ENCODE measurements at regions not wholly inside any gene's neighbourhood (a gene's known extent, or its start where the extent isn't known, plus 50 kb on each side); places are given as distances from the start of the nearest gene placed in this dataset.

GRCh38 chr5:27217977-27218376, 179.6 kb upstream of the CDH9 start:
- no peak for DNase-seq (ENCODE audit: low spot score)
- in situ Hi-C loops (cut with MboI; ENCODE audit: low sequenced_read_pairs, unreplicated experiment): no loop called here
- TF ChIP-seq, protein P1, sequence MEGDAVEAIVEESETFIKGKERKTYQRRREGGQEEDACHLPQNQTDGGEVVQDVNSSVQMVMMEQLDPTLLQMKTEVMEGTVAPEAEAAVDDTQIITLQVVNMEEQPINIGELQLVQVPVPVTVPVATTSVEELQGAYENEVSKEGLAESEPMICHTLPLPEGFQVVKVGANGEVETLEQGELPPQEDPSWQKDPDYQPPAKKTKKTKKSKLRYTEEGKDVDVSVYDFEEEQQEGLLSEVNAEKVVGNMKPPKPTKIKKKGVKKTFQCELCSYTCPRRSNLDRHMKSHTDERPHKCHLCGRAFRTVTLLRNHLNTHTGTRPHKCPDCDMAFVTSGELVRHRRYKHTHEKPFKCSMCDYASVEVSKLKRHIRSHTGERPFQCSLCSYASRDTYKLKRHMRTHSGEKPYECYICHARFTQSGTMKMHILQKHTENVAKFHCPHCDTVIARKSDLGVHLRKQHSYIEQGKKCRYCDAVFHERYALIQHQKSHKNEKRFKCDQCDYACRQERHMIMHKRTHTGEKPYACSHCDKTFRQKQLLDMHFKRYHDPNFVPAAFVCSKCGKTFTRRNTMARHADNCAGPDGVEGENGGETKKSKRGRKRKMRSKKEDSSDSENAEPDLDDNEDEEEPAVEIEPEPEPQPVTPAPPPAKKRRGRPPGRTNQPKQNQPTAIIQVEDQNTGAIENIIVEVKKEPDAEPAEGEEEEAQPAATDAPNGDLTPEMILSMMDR (IDR thresholded peaks at IDR 0.05; ENCODE audit: borderline replicate concordance, control extremely low read depth, extremely low read depth, insufficient read depth, missing control alignments): no peak

DNA sequence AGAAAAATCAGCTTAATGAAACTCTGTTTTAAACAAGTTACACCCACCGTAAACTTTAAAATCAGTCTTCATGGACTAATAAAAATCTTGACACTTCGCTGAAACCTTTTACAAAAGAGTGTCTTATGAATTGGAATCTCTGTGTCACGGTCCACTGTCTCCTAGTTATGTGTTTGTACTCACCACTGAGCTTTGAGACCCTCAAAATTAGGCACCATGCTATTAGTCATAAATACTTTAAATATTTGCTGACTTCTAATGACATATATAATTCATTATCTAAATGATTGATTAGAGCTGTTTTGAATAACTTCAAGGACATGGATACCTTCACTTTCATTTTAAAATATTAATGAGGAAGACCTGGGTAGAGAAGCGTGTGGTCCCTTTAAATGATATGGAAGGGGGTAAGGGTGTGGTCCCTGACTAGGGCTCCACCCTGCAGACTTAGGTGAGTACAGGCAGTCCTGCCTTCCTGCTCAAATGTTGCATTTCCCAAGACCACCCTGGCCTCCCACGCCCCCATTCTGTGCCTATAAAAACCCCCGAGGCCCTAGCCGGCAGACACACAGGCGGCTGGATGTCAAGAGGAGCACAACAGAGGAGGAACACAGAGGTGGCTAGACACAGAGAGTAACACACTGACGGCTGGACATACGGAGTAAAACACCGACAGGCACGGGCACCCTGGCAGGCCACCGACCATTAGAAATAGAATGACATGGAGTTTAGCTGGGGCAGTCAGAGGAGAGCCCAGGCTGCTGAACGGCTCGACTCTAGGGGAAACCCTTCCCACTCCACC, 179.0 kb upstream of the CDH9 start:
- in situ Hi-C loops (cut with MboI; ENCODE audit: low sequenced_read_pairs, unreplicated experiment): no loop called here
- TF ChIP-seq, protein P1 (IDR thresholded peaks at IDR 0.05; ENCODE audit: borderline replicate concordance, control extremely low read depth, extremely low read depth, insufficient read depth, missing control alignments): no peak
- no peak for DNase-seq (ENCODE audit: low spot score)

- DNase-seq (ENCODE audit: low spot score): no peak
- TF ChIP-seq, protein P1 (IDR thresholded peaks at IDR 0.05; ENCODE audit: borderline replicate concordance, control extremely low read depth, extremely low read depth, insufficient read depth, missing control alignments): no peak
- in situ Hi-C loops (cut with MboI; ENCODE audit: low sequenced_read_pairs, unreplicated experiment): no loop called here
Observed at GRCh38 chr5:27216367-27216950, 178.1 kb upstream of the CDH9 start.

- no peak for DNase-seq (ENCODE audit: low spot score)
- TF ChIP-seq, protein P1 (IDR thresholded peaks at IDR 0.05; ENCODE audit: borderline replicate concordance, control extremely low read depth, extremely low read depth, insufficient read depth, missing control alignments): no peak
- in situ Hi-C loops (cut with MboI; ENCODE audit: low sequenced_read_pairs, unreplicated experiment): no loop called here
Observed at GRCh38 chr5:27208051-27208450, 169.7 kb upstream of the CDH9 start.

GRCh38 chr5:27191786-27192510, 153.6 kb upstream of the CDH9 start:
- in situ Hi-C loops (cut with MboI; ENCODE audit: low sequenced_read_pairs, unreplicated experiment): no loop called here
- DNase-seq (ENCODE audit: low spot score): no peak
- TF ChIP-seq, protein P1 (IDR thresholded peaks at IDR 0.05; ENCODE audit: borderline replicate concordance, control extremely low read depth, extremely low read depth, insufficient read depth, missing control alignments): no peak

DNA sequence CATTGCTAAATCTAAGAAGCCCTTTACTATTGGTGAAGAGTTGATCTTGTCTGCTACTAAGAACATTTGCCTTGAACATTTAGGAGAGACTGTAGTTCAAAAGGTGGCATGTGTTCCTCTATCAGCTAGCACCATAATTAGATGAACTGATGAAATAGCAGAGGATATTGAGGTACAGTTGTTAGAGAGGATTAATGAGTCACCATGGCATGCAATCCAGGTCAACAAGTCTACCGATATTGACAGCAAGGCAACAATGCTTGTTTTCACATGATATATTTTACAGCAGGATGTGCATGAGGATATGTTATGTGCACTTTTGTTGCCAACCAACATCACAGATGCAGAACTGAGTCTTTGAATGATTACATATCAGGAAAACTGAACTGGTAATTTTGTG, 134.3 kb upstream of the CDH9 start:
- in situ Hi-C loops (cut with MboI; ENCODE audit: low sequenced_read_pairs, unreplicated experiment): no loop called here
- DNase-seq (ENCODE audit: low spot score): no peak
- TF ChIP-seq, protein P1 (IDR thresholded peaks at IDR 0.05; ENCODE audit: borderline replicate concordance, control extremely low read depth, extremely low read depth, insufficient read depth, missing control alignments): no peak

Data from GM13976 (cell line).